IMR-90 (cell line): ENCODE measurements at regions not wholly inside any gene's neighbourhood (a gene's known extent, or its start where the extent isn't known, plus 50 kb on each side); places are given as distances from the start of the nearest gene placed in this dataset.

Source experiments
- ATAC-seq: fragments of 200-7000 bp; cut with Tn5 transposase; 2 replicates; pipeline ENCODE4 v1.9.1; 2020; ENCODE audit warnings: low read depth, mild to moderate bottlenecking, moderate library complexity
- BruUV-seq: library from RNA; stranded (reverse); fragments of 400-500 nt; replicated peaks from 2 replicates; lab custom pipeline; 2021; lab: Mats Ljungman, UMichigan
- CTCF ChIA-PET: fragments of 300-600 bp; formaldehyde crosslinking; extraction: SDS; loops from one replicate; lab custom pipeline; 2021; ENCODE audit warnings: antibody characterized with exemption; lab: Yijun Ruan, JAX
- POLR2A ChIA-PET: fragments of 300-600 bp; sonication (Branson Sonifier 250); formaldehyde crosslinking; loops from one replicate; lab custom pipeline; 2022; ENCODE audit warnings: antibody characterized with exemption; ENCODE audit not compliant: unreplicated experiment; lab: Charles Lee
- DNase-seq: peaks from one replicate; pipeline ENCODE4 v3.0.0; 2013
- H2AFZ ChIP-seq: replicated peaks from 2 replicates; pipeline ENCODE3; 2013; ENCODE audit warnings: low read length, mild to moderate bottlenecking; ENCODE audit not compliant: poor library complexity
- H2AK5ac ChIP-seq: 2 replicates; pipeline ENCODE4 v1.6.1; 2013; ENCODE audit warnings: low read depth, low read length, inconsistent platforms
- H2AK9ac ChIP-seq: replicated peaks from 2 replicates; pipeline ENCODE3; 2013; ENCODE audit warnings: mild to moderate bottlenecking, low read depth, low read length, moderate library complexity; ENCODE audit not compliant: poor library complexity
- H2BK120ac ChIP-seq: 2 replicates; pipeline ENCODE4 v1.6.1; 2013; ENCODE audit warnings: low read depth, low read length, inconsistent platforms
- H2BK15ac ChIP-seq: 3 replicates; pipeline ENCODE4 v1.6.1; 2013; ENCODE audit warnings: low read depth, low read length, inconsistent platforms
- H2BK20ac ChIP-seq: 2 replicates; pipeline ENCODE4 v1.6.1; 2013; ENCODE audit warnings: low read depth, mild to moderate bottlenecking, inconsistent platforms, low read length, moderate library complexity
- H2BK5ac ChIP-seq: 2 replicates; pipeline ENCODE4 v1.6.1; 2013; ENCODE audit warnings: mild to moderate bottlenecking, low read depth, low read length, inconsistent platforms; ENCODE audit not compliant: poor library complexity, severe bottlenecking
- H3K14ac ChIP-seq: replicated peaks from 2 replicates; pipeline ENCODE4 v1.6.1; 2013; ENCODE audit warnings: low read depth, low read length, inconsistent platforms
- H3K18ac ChIP-seq: 2 replicates; pipeline ENCODE4 v1.6.1; 2013; ENCODE audit warnings: low read depth, low read length, control low read depth
- H3K23ac ChIP-seq: 2 replicates; pipeline ENCODE4 v1.6.1; 2013; ENCODE audit warnings: low read depth, low read length, inconsistent platforms
- H3K27ac ChIP-seq: 2 replicates; pipeline ENCODE4 v1.5.1; 2013; ENCODE audit warnings: mild to moderate bottlenecking, control low read depth, low read length; ENCODE audit not compliant: insufficient read depth
- H3K27me3 ChIP-seq: 2 replicates; pipeline ENCODE4 v1.6.1; 2013; ENCODE audit warnings: low read length; ENCODE audit not compliant: control insufficient read depth, insufficient read depth
- H3K36me3 ChIP-seq: 2 replicates; pipeline ENCODE4 v1.6.1; 2013; ENCODE audit warnings: low read length, mixed read lengths; ENCODE audit not compliant: control insufficient read depth, insufficient read depth
- H3K4ac ChIP-seq: 2 replicates; pipeline ENCODE4 v1.6.1; 2013; ENCODE audit warnings: low read depth, low read length, inconsistent platforms
- H3K4me1 ChIP-seq: 2 replicates; pipeline ENCODE4 v1.6.1; 2013; ENCODE audit warnings: low read length, mixed read lengths; ENCODE audit not compliant: control insufficient read depth, insufficient read depth
- H3K4me2 ChIP-seq: 2 replicates; pipeline ENCODE4 v1.6.1; 2013; ENCODE audit warnings: low read depth, mild to moderate bottlenecking, control low read depth, low read length, moderate library complexity
- H3K4me3 ChIP-seq: 2 replicates; pipeline ENCODE4 v1.5.1; 2013; ENCODE audit warnings: low read depth, mild to moderate bottlenecking, control low read depth, low read length, moderate library complexity; ENCODE audit not compliant: insufficient read depth
- H3K56ac ChIP-seq: 2 replicates; pipeline ENCODE4 v1.6.1; 2013; ENCODE audit warnings: low read length, inconsistent platforms; ENCODE audit not compliant: insufficient read depth; ENCODE audit errors: extremely low read depth
- H3K79me1 ChIP-seq, 2 experiments: 2 replicates each; pipeline ENCODE4 v1.6.1; 2013; ENCODE audit warnings: low read length in 2 of 2, inconsistent platforms in 1 of 2, low read depth in 1 of 2
- H3K9ac ChIP-seq: 2 replicates; pipeline ENCODE4 v1.6.1; 2013; ENCODE audit warnings: low read depth, low read length, control low read depth
- H3K9me1 ChIP-seq: 2 replicates; pipeline ENCODE4 v1.6.1; 2013; ENCODE audit warnings: low read length, inconsistent platforms; ENCODE audit not compliant: insufficient read depth
- H3K9me3 ChIP-seq: 2 replicates; pipeline ENCODE4 v1.6.1; 2013; ENCODE audit warnings: low read length; ENCODE audit not compliant: control insufficient read depth, insufficient read depth
- H4K20me1 ChIP-seq: 2 replicates; pipeline ENCODE4 v1.6.1; 2013; ENCODE audit warnings: low read length, inconsistent platforms; ENCODE audit not compliant: insufficient read depth
- H4K5ac ChIP-seq: 2 replicates; pipeline ENCODE4 v1.6.1; 2013; ENCODE audit warnings: mild to moderate bottlenecking, low read depth, low read length, control low read depth
- H4K8ac ChIP-seq, 2 experiments: 2 replicates each; pipeline ENCODE4 v1.6.1; 2013; ENCODE audit warnings: low read depth in 2 of 2, low read length in 2 of 2, control low read depth in 1 of 2, inconsistent platforms in 1 of 2
- H4K91ac ChIP-seq: 2 replicates; pipeline ENCODE4 v1.6.1; 2013; ENCODE audit warnings: low read depth, low read length, inconsistent platforms; ENCODE audit not compliant: insufficient read depth
- BHLHE40 ChIP-seq: fragments of 150-350 bp; IDR thresholded peaks from 2 replicates; pipeline ENCODE4 v1.6.1; 2016; ENCODE audit warnings: mild to moderate bottlenecking, low read depth, low read length
- CEBPB ChIP-seq: IDR thresholded peaks from 2 replicates; pipeline ENCODE4 v1.6.1; 2012; ENCODE audit warnings: low read depth, low read length, improper control_type of control experiment
- CHD1 ChIP-seq: IDR thresholded peaks from 2 replicates; pipeline ENCODE4 v1.6.1; 2012; ENCODE audit warnings: low read depth, low read length, improper control_type of control experiment
- CTCF ChIP-seq: conservative IDR thresholded peaks from 2 replicates; pipeline ENCODE4 v1.5.1; 2012; ENCODE audit warnings: mild to moderate bottlenecking, low read depth, low read length, improper control_type of control experiment
- FOS ChIP-seq: fragments of 150-350 bp; IDR thresholded peaks from 2 replicates; pipeline ENCODE4 v1.6.1; 2016; ENCODE audit warnings: low read depth, low read length
- MAFK ChIP-seq: IDR thresholded peaks from 2 replicates; pipeline ENCODE4 v1.6.1; 2012; ENCODE audit warnings: low read depth, low read length, improper control_type of control experiment
- MAZ ChIP-seq: IDR thresholded peaks from 2 replicates; pipeline ENCODE4 v1.6.1; 2012; ENCODE audit warnings: low read depth, mild to moderate bottlenecking, low read length, improper control_type of control experiment, moderate library complexity, borderline replicate concordance
- MXI1 ChIP-seq: IDR thresholded peaks from 2 replicates; pipeline ENCODE4 v1.6.1; 2012; ENCODE audit warnings: low read depth, mild to moderate bottlenecking, low read length, moderate library complexity, borderline replicate concordance
- NFE2L2 ChIP-seq: fragments of 150-350 bp; IDR thresholded peaks from 2 replicates; pipeline ENCODE4 v1.6.1; 2016; ENCODE audit warnings: low read depth, mild to moderate bottlenecking, low read length
- POLR2A ChIP-seq: IDR thresholded peaks from 2 replicates; pipeline ENCODE4 v1.6.1; 2012; ENCODE audit warnings: mild to moderate bottlenecking, low read depth, low read length
- RAD21 ChIP-seq: IDR thresholded peaks from 2 replicates; pipeline ENCODE4 v1.6.1; 2012; ENCODE audit warnings: low read length, improper control_type of control experiment
- RCOR1 ChIP-seq: IDR thresholded peaks from 2 replicates; pipeline ENCODE4 v1.6.1; 2012; ENCODE audit warnings: mild to moderate bottlenecking, low read length, improper control_type of control experiment; ENCODE audit not compliant: insufficient replicate concordance
- RFX5 ChIP-seq: IDR thresholded peaks from 2 replicates; pipeline ENCODE4 v1.8.0; 2012; ENCODE audit warnings: low read depth, mild to moderate bottlenecking, low read length, moderate library complexity
- SMC3 ChIP-seq: fragments of 150-350 bp; IDR thresholded peaks from 2 replicates; pipeline ENCODE4 v1.6.1; 2016; ENCODE audit warnings: low read depth, mild to moderate bottlenecking, antibody characterized with exemption, low read length, moderate library complexity
- USF2 ChIP-seq: fragments of 150-350 bp; IDR thresholded peaks from 2 replicates; pipeline ENCODE4 v1.6.1; 2017; ENCODE audit warnings: mild to moderate bottlenecking, antibody characterized with exemption, low read length, low read depth
- WGBS, 2 experiments: methylation state at CpG; one replicate each; pipeline versions ENCODE4 v1.1.5 to v1.1.7; 2013; ENCODE audit warnings: missing lambda C conversion rate in 2 of 2; ENCODE audit not compliant: insufficient read length in 1 of 2; ENCODE audit errors: extremely low coverage in 2 of 2; 5-methylcytosine and 5-hydroxymethylcytosine counted together
- dilution Hi-C: fragments of 300-500 bp; cut with HindIII; formaldehyde crosslinking; loops from one replicate; pipeline ENCODE4 v1.14.3; 2018; ENCODE audit warnings: low sequenced_read_pairs; ENCODE audit not compliant: unreplicated experiment
- in situ Hi-C: fragments of 300-500 bp; cut with MboI; formaldehyde crosslinking; loops from 3 replicates; pipeline ENCODE4 v1.14.3; 2019; ENCODE audit warnings: low sequenced_read_pairs, inconsistent platforms, mixed read lengths
- intact Hi-C: fragments of 100-400 bp; cut with micrococcal nuclease; formaldehyde crosslinking; loops from 2 replicates; pipeline ENCODE4 v1.10.0; 2022
- TF ChIP-seq, protein P1 (sequence below): fragments of 150-350 bp; IDR thresholded peaks from 2 replicates; pipeline ENCODE4 v1.6.1; 2016; ENCODE audit warnings: low read depth, mild to moderate bottlenecking, low read length, moderate library complexity, borderline replicate concordance

GRCh38 chrX:130498653-130499274 lies 97.0 kb downstream of the RBMX2 start:
- no peak overlapping the region for H2BK20ac ChIP-seq
- in situ Hi-C loops = no loop called here
- H4K8ac ChIP-seq = no peak overlapping the region
- no peak overlapping the region for H3K18ac ChIP-seq
- H2AK5ac ChIP-seq = no peak overlapping the region
- H2BK120ac ChIP-seq = no peak overlapping the region
- H2AFZ ChIP-seq = no peak overlapping the region
- no peak overlapping the region for H3K23ac ChIP-seq
- H4K20me1 ChIP-seq = no peaks in the 10 kb centered on the region
- ATAC-seq (no peak), DNase-seq (no peak)
- ChIA-PET CTCF (no interaction called here), POLR2A (interaction anchor here (0.6 kb wide), 1 partner anchor 9 kb away, joined by 6 read pairs; no protein-coding TSS in a partner anchor)
- no peak overlapping the region for H3K4me3 ChIP-seq
- H2AK9ac ChIP-seq = no peak overlapping the region
- no peak overlapping the region for H3K27ac ChIP-seq
- H3K4me2 ChIP-seq = no peak overlapping the region
- dilution Hi-C loops = no loop called here
- H4K5ac ChIP-seq = no peak overlapping the region
- no peaks in the 10 kb centered on the region for H3K9me1 ChIP-seq
- no CpG with 5 or more reads among the region's 1 CpG for WGBS, 2 experiments
- no peak overlapping the region for H3K14ac ChIP-seq
- no peak overlapping the region for H4K91ac ChIP-seq
- no peaks in the 10 kb centered on the region for H3K9me3 ChIP-seq
- intact Hi-C loops = no loop called here
- no TSS peak for BruUV-seq
- no peak overlapping the region for H3K4ac ChIP-seq
- H2BK5ac ChIP-seq = no peak overlapping the region
- TF ChIP-seq CEBPB (no peak), RCOR1 (no peak), CHD1 (no peak), FOS (no peak), MAZ (no peak), NFE2L2 (no peak), POLR2A (no peak), RFX5 (no peak), RAD21 (no peak), SMC3 (no peak), MXI1 (no peak), CTCF (no peak), USF2 (no peak), BHLHE40 (no peak), MAFK (no peak)
- TF ChIP-seq, protein P1, sequence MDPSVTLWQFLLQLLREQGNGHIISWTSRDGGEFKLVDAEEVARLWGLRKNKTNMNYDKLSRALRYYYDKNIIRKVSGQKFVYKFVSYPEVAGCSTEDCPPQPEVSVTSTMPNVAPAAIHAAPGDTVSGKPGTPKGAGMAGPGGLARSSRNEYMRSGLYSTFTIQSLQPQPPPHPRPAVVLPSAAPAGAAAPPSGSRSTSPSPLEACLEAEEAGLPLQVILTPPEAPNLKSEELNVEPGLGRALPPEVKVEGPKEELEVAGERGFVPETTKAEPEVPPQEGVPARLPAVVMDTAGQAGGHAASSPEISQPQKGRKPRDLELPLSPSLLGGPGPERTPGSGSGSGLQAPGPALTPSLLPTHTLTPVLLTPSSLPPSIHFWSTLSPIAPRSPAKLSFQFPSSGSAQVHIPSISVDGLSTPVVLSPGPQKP = no peak
- no peak overlapping the region for H2BK15ac ChIP-seq
- no peaks in the 10 kb centered on the region for H3K79me1 ChIP-seq
- no peaks in the 10 kb centered on the region for H3K36me3 ChIP-seq
- H3K9ac ChIP-seq = no peak overlapping the region
- no peaks in the 10 kb centered on the region for H3K4me1 ChIP-seq
- H3K27me3 ChIP-seq = no peaks in the 10 kb centered on the region; the same call in 1 of the 2 replicates
- H3K56ac ChIP-seq = no peak overlapping the region
